HepG2 (cell line): ENCODE measurements at regions not wholly inside any gene's neighbourhood (a gene's known extent, or its start where the extent isn't known, plus 50 kb on each side); places are given as distances from the start of the nearest gene placed in this dataset.

Source experiments
- ATAC-seq: fragments of 200-7000 bp; cut with Tn5 transposase; 3 replicates; pipeline ENCODE4 v1.9.1; 2020; ENCODE audit warnings: mild to moderate bottlenecking, moderate library complexity
- BruUV-seq: library from RNA; stranded (reverse); fragments of 400-500 nt; replicated peaks from 2 replicates; lab custom pipeline; 2021; lab: Mats Ljungman, UMichigan
- CTCF ChIA-PET: fragments of 300-600 bp; formaldehyde crosslinking; extraction: SDS; loops from one replicate; lab custom pipeline; 2021; ENCODE audit warnings: low total read pairs, inconsistent platforms, low intra/inter-chr PET ratio; lab: Yijun Ruan, JAX
- POLR2A ChIA-PET: fragments of 350-600 bp; sonication (Branson Sonifier 250); formaldehyde crosslinking; loops from one replicate; lab custom pipeline; 2020; ENCODE audit warnings: antibody characterized with exemption, inconsistent platforms; lab: Yijun Ruan, JAX
- DNase-seq: peaks from one replicate; pipeline ENCODE4 v3.0.0-alpha.2; 2015; ENCODE audit warnings: low spot score
- FAIRE-seq: peaks from 3 replicates; lab custom pipeline; 2011; peaks lifted over from hg19 to GRCh38; lab: Jason Lieb, UNC
- H2AFZ ChIP-seq: one replicate; pipeline ENCODE4 v1.6.1; 2011; ENCODE audit warnings: low read length, inconsistent platforms
- H3K27ac ChIP-seq: fragments of 300-600 bp; 3 replicates; pipeline ENCODE4 v1.8.0; 2011; ENCODE audit warnings: mixed run types, mild to moderate bottlenecking, mixed read lengths, low read length, inconsistent platforms; ENCODE audit not compliant: insufficient read depth; ENCODE audit errors: extremely low read length
- H3K27me3 ChIP-seq, 2 experiments: fragments of 200-600 bp in 1 of 2; 2 replicates in 1 of 2; 3 replicates in 1 of 2; pipeline versions ENCODE4 v1.6.0 to v1.8.0; 2011; ENCODE audit warnings: low read length in 2 of 2, mild to moderate bottlenecking in 2 of 2, moderate library complexity in 2 of 2, inconsistent platforms in 1 of 2; ENCODE audit not compliant: insufficient read depth in 2 of 2, control insufficient read depth in 1 of 2
- H3K36me3 ChIP-seq, 2 experiments: fragments of 200-600 bp in 1 of 2; replicated peaks in 1 of 2; 2 replicates in 1 of 2; 3 replicates in 1 of 2; pipeline versions ENCODE4 v1.5.1 to v1.8.0; 2011; ENCODE audit warnings: low read length in 2 of 2, inconsistent platforms in 1 of 2; ENCODE audit not compliant: insufficient read depth in 2 of 2, control insufficient read depth in 1 of 2
- H3K4me1 ChIP-seq: 2 replicates; pipeline ENCODE4 v1.5.1; 2012; ENCODE audit warnings: low read length, inconsistent platforms; ENCODE audit not compliant: insufficient read depth
- H3K4me2 ChIP-seq: 2 replicates; pipeline ENCODE4 v1.6.0; 2011; ENCODE audit warnings: low read depth, low read length, inconsistent platforms
- H3K4me3 ChIP-seq, 3 experiments: fragments of 200-600 bp in 1 of 3; sonication (generic), shearing (Covaris generic) in 1 of 3; replicated peaks in 1 of 3; 2 replicates each; pipeline ENCODE4 v1.5.1; 2011 to 2016; ENCODE audit warnings: low read length in 3 of 3, inconsistent platforms in 2 of 3, low read depth in 2 of 3, mild to moderate bottlenecking in 2 of 3, control low read depth in 1 of 3, mixed read lengths in 1 of 3; ENCODE audit not compliant: insufficient read depth in 1 of 3
- H3K79me2 ChIP-seq: one replicate; pipeline ENCODE4 v1.6.1; 2011; ENCODE audit warnings: low read length, inconsistent platforms; ENCODE audit not compliant: insufficient read depth
- H3K9ac ChIP-seq: 2 replicates; pipeline ENCODE4 v1.6.0; 2011; ENCODE audit warnings: mild to moderate bottlenecking, low read depth, low read length, inconsistent platforms; ENCODE audit not compliant: insufficient read depth
- H3K9me3 ChIP-seq: 2 replicates; pipeline ENCODE4 v1.5.1; 2012; ENCODE audit warnings: mild to moderate bottlenecking, low read length
- H4K20me1 ChIP-seq: 2 replicates; pipeline ENCODE4 v1.6.0; 2011; ENCODE audit warnings: inconsistent platforms, mild to moderate bottlenecking, low read length, moderate library complexity; ENCODE audit not compliant: insufficient read depth
- ATF7 ChIP-seq, 2 experiments: fragments of 450-650 bp in 1 of 2; sonication (generic) in 1 of 2; formaldehyde crosslinking in 1 of 2; IDR thresholded peaks; 2 replicates each; pipeline versions ENCODE4 v1.4.0 to v1.6.1; 2016 to 2020; ENCODE audit warnings: antibody characterized with exemption in 1 of 2, mild to moderate bottlenecking in 1 of 2, missing genetic modification reagents in 1 of 2
- BORCS8-MEF2B ChIP-seq: sonication (generic); formaldehyde crosslinking; IDR thresholded peaks from 2 replicates; pipeline ENCODE4 v1.8.0; 2022; ENCODE audit warnings: mild to moderate bottlenecking, missing genetic modification reagents
- CENPT ChIP-seq: sonication (generic); formaldehyde crosslinking; IDR thresholded peaks from 2 replicates; pipeline ENCODE4 v1.8.0; 2022; ENCODE audit warnings: low read depth, mild to moderate bottlenecking, moderate library complexity, missing genetic modification reagents
- ERF ChIP-seq: IDR thresholded peaks from 2 replicates; pipeline ENCODE4 v1.6.1; 2018; ENCODE audit warnings: missing biosample characterization, missing genetic modification reagents
- KLF6 ChIP-seq: IDR thresholded peaks from 2 replicates; pipeline ENCODE4 v1.8.0; 2016; ENCODE audit warnings: missing biosample characterization, missing genetic modification reagents
- NCOA2 ChIP-seq: sonication (generic); formaldehyde crosslinking; IDR thresholded peaks from 2 replicates; pipeline ENCODE4 v1.8.0; 2022; ENCODE audit warnings: inconsistent platforms
- NONO ChIP-seq, 2 experiments: fragments of 450-650 bp in 1 of 2; sonication (generic) in 1 of 2; formaldehyde crosslinking in 1 of 2; IDR thresholded peaks in 1 of 2; conservative IDR thresholded peaks in 1 of 2; 2 replicates each; pipeline versions ENCODE4 v1.6.1 to v1.8.0; 2017 to 2022; ENCODE audit warnings: mild to moderate bottlenecking in 1 of 2, missing genetic modification reagents in 1 of 2, moderate library complexity in 1 of 2
- PHF21A ChIP-seq: sonication (generic); formaldehyde crosslinking; IDR thresholded peaks from 2 replicates; pipeline ENCODE4 v1.5.0; 2020; ENCODE audit warnings: mild to moderate bottlenecking, missing genetic modification reagents
- SOX13 ChIP-seq, 3 experiments: fragments of 450-650 bp in 1 of 3; sonication (generic) in 1 of 3; formaldehyde crosslinking in 1 of 3; IDR thresholded peaks in 2 of 3; conservative IDR thresholded peaks in 1 of 3; 2 replicates each; pipeline versions ENCODE4 v1.5.0 to v1.6.1; 2016 to 2020; ENCODE audit warnings: antibody characterized with exemption in 1 of 3, mild to moderate bottlenecking in 1 of 3, missing compliant biosample characterization in 1 of 3, missing genetic modification reagents in 1 of 3, moderate library complexity in 1 of 3
- THYN1 ChIP-seq: sonication (generic); formaldehyde crosslinking; IDR thresholded peaks from 2 replicates; pipeline ENCODE4 v1.8.1; 2023; ENCODE audit warnings: low read depth, mild to moderate bottlenecking, moderate library complexity, missing genetic modification reagents, borderline replicate concordance
- ZFP90 ChIP-seq: sonication (generic); formaldehyde crosslinking; IDR thresholded peaks from 2 replicates; pipeline ENCODE4 v1.8.0; 2022; ENCODE audit warnings: missing genetic modification reagents, mild to moderate bottlenecking, inconsistent platforms, borderline replicate concordance
- ZFYVE20 ChIP-seq: sonication (generic); formaldehyde crosslinking; IDR thresholded peaks from 2 replicates; pipeline ENCODE4 v1.8.0; 2023; ENCODE audit warnings: low read depth, mild to moderate bottlenecking, moderate library complexity, missing genetic modification reagents, borderline replicate concordance
- ZNF180 ChIP-seq: sonication (generic); formaldehyde crosslinking; IDR thresholded peaks from 2 replicates; pipeline ENCODE4 v1.4.0; 2020; ENCODE audit warnings: low read depth, missing genetic modification reagents, borderline replicate concordance
- ZNF614 ChIP-seq: IDR thresholded peaks from 2 replicates; pipeline ENCODE4 v1.6.1; 2018; ENCODE audit warnings: missing biosample characterization, missing genetic modification reagents, inconsistent platforms, borderline replicate concordance
- ZNF782 ChIP-seq: sonication (generic); formaldehyde crosslinking; IDR thresholded peaks from 2 replicates; pipeline ENCODE4 v1.4.0; 2020; ENCODE audit warnings: missing genetic modification reagents, mild to moderate bottlenecking, borderline replicate concordance
- WGBS: methylation state at CpG from one replicate; pipeline ENCODE4 v1.1.6; 2017; ENCODE audit warnings: low lambda C conversion rate; 5-methylcytosine and 5-hydroxymethylcytosine counted together
- in situ Hi-C: cut with HindIII; loops from 2 replicates; pipeline ENCODE4 v1.10.0; 2017; ENCODE audit warnings: low pct_unique_long_range_greater_than_20kb; ENCODE audit not compliant: extremely low pct_ligation_motif_present
- intact Hi-C: fragments of 100-400 bp; cut with micrococcal nuclease; formaldehyde crosslinking; loops from one replicate; pipeline ENCODE4 v1.10.0; 2022; ENCODE audit not compliant: unreplicated experiment
- TF ChIP-seq, protein P1 (sequence below): IDR thresholded peaks from 2 replicates; pipeline ENCODE4 v1.6.1; 2016
- TF ChIP-seq, protein P2 (sequence below), 2 experiments: sonication (generic) in 1 of 2; formaldehyde crosslinking in 1 of 2; IDR thresholded peaks; 2 replicates each; pipeline versions ENCODE4 v1.5.1 to v1.6.1; 2011 to 2020; ENCODE audit warnings: borderline replicate concordance in 1 of 2, low read depth in 1 of 2, low read length in 1 of 2, mild to moderate bottlenecking in 1 of 2, missing genetic modification reagents in 1 of 2, moderate library complexity in 1 of 2

DNA sequence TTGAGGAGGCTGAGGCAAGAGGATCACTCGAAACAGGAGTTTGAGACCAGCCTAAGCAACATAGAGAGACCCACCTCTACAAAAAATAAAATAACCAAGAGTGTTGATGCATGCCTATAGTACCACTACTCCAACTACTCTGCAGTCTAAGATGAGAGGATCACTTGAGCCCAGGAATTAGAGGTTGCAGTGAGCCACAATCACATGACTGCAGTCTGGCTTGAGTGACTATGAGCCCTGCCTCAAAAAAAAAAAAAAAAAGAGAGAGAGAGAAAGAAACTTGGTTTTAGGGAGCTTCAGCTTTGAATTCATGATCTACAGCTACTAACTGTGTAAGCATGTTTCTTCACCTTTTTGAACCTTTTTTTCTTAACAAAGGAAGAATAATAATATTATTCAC lies 119.9 kb downstream of the HNMT start:
- intact Hi-C loops (loop anchor here (5.0 kb wide), 1 partner anchor 67 kb away; no protein-coding TSS in a partner anchor), in situ Hi-C loops (loop anchor here (5.0 kb wide), 1 partner anchor 197 kb away; no protein-coding TSS in a partner anchor)
- peaks cover 20% of the 10 kb centered on the region for H3K4me1 ChIP-seq
- FAIRE-seq, result no peak
- no peak overlapping the region for H3K4me2 ChIP-seq
- no peak for TF ChIP-seq KLF6 (CRISPR knock-in tag)
- no peak for TF ChIP-seq CENPT (CRISPR knock-in tag)
- TF ChIP-seq ZNF782, result no peak
- no peak for TF ChIP-seq BORCS8-MEF2B
- TF ChIP-seq NONO (IDR thresholded peaks at IDR 0.05), result no peak
- no peak for TF ChIP-seq NONO (CRISPR knock-in tag; conservative IDR thresholded peaks at IDR 0.05)
- TF ChIP-seq, protein P1, sequence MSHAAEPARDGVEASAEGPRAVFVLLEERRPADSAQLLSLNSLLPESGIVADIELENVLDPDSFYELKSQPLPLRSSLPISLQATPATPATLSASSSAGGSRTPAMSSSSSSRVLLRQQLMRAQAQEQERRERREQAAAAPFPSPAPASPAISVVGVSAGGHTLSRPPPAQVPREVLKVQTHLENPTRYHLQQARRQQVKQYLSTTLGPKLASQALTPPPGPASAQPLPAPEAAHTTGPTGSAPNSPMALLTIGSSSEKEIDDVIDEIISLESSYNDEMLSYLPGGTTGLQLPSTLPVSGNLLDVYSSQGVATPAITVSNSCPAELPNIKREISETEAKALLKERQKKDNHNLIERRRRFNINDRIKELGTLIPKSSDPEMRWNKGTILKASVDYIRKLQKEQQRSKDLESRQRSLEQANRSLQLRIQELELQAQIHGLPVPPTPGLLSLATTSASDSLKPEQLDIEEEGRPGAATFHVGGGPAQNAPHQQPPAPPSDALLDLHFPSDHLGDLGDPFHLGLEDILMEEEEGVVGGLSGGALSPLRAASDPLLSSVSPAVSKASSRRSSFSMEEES (CRISPR knock-in tag), result no peak
- TF ChIP-seq, protein P2, sequence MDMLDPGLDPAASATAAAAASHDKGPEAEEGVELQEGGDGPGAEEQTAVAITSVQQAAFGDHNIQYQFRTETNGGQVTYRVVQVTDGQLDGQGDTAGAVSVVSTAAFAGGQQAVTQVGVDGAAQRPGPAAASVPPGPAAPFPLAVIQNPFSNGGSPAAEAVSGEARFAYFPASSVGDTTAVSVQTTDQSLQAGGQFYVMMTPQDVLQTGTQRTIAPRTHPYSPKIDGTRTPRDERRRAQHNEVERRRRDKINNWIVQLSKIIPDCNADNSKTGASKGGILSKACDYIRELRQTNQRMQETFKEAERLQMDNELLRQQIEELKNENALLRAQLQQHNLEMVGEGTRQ (IDR thresholded peaks at IDR 0.05; ENCODE audit: low read depth, low read length), result no peak
- TF ChIP-seq, protein P2 (CRISPR knock-in tag; IDR thresholded peaks at IDR 0.05; ENCODE audit: borderline replicate concordance), result no peak
- no peak for TF ChIP-seq ZFP90 (CRISPR knock-in tag)
- TF ChIP-seq THYN1, result no peak
- TF ChIP-seq SOX13 (IDR thresholded peaks at IDR 0.05), result no peak
- no peak for TF ChIP-seq SOX13 (CRISPR knock-in tag; conservative IDR thresholded peaks at IDR 0.05 in 1 of 2, IDR thresholded peaks at IDR 0.05 in 1 of 2)
- no peak for TF ChIP-seq ZNF614 (CRISPR knock-in tag)
- TF ChIP-seq ERF (CRISPR knock-in tag), result no peak
- no peak for TF ChIP-seq ZNF180 (CRISPR knock-in tag)
- no peak for TF ChIP-seq ATF7 (IDR thresholded peaks at IDR 0.05)
- no peak for TF ChIP-seq ATF7 (CRISPR knock-in tag; IDR thresholded peaks at IDR 0.05)
- no peak for TF ChIP-seq NCOA2 (CRISPR knock-in tag)
- TF ChIP-seq ZFYVE20 (CRISPR knock-in tag), result no peak
- TF ChIP-seq PHF21A (CRISPR knock-in tag), result no peak
- no peaks in the 10 kb centered on the region for H4K20me1 ChIP-seq
- no peak overlapping the region for H3K4me3 ChIP-seq
- ChIA-PET CTCF (no interaction called here), POLR2A (no interaction called here)
- WGBS, result 94% methylated on average over 1 of the region's 1 CpG
- no peak overlapping the region for H2AFZ ChIP-seq
- no peak for DNase-seq
- H3K27me3 ChIP-seq, result no peaks in the 10 kb centered on the region
- H3K36me3 ChIP-seq, result no peaks in the 10 kb centered on the region
- no peaks in the 10 kb centered on the region for H3K79me2 ChIP-seq
- no peak overlapping the region for H3K27ac ChIP-seq
- no peaks in the 10 kb centered on the region for H3K9me3 ChIP-seq
- H3K9ac ChIP-seq, result no peak overlapping the region
- ATAC-seq, result no peak
- no TSS peak for BruUV-seq
